Activated CD4-positive, alpha-beta T cell treated with anti-CD3 and anti-CD28 coated beads, Interleukin-2, amount 10 ng/mL, durations not matched to agents 7 days and 5 days (primary cell): ENCODE measurements at regions not wholly inside any gene's neighbourhood (a gene's known extent, or its start where the extent isn't known, plus 50 kb on each side); places are given as distances from the start of the nearest gene placed in this dataset.

Experiments used
- CTCF ChIA-PET: fragments of 350-600 bp; sonication (Branson Sonifier 250); formaldehyde crosslinking; loops from one replicate; lab custom pipeline; 2021; ENCODE audit warnings: antibody characterized with exemption; lab: Charles Lee
- POLR2A ChIA-PET: fragments of 350-600 bp; sonication (Branson Sonifier 250); formaldehyde crosslinking; loops from one replicate; lab custom pipeline; 2021; ENCODE audit warnings: antibody characterized with exemption; lab: Charles Lee
- DNase-seq: peaks from one replicate; pipeline ENCODE4 v3.0.0-alpha.2; 2020
- H3K27ac Mint-ChIP-seq: one replicate; pipeline ENCODE4 v1.8.0; 2021; ENCODE audit warnings: mild to moderate bottlenecking, moderate library complexity, mixed read lengths
- H3K27me3 Mint-ChIP-seq: one replicate; pipeline ENCODE4 v1.8.0; 2021; ENCODE audit warnings: mixed read lengths
- H3K36me3 Mint-ChIP-seq: one replicate; pipeline ENCODE4 v1.8.0; 2021; ENCODE audit warnings: low read depth, mixed read lengths
- H3K4me1 Mint-ChIP-seq: one replicate; pipeline ENCODE4 v1.8.0; 2021; ENCODE audit warnings: mixed read lengths
- H3K4me3 Mint-ChIP-seq: one replicate; pipeline ENCODE4 v1.8.0; 2021; ENCODE audit warnings: mild to moderate bottlenecking, moderate library complexity, mixed read lengths
- H3K9me3 Mint-ChIP-seq: one replicate; pipeline ENCODE4 v1.8.0; 2021; ENCODE audit warnings: mixed read lengths

- Mint-ChIP-seq H3K27me3 (no peaks in the 10 kb centered on the region), H3K4me3 (no peak overlapping the region), H3K9me3 (no peaks in the 10 kb centered on the region), H3K36me3 (no peaks in the 10 kb centered on the region), H3K27ac (no peak overlapping the region), H3K4me1 (no peaks in the 10 kb centered on the region)
- ChIA-PET POLR2A (no interaction called here), CTCF (no interaction called here)
- DNase-seq: no peak
Measured at GRCh38 chr12:60173224-60174170, 577.7 kb downstream of the SLC16A7 start.

DNA sequence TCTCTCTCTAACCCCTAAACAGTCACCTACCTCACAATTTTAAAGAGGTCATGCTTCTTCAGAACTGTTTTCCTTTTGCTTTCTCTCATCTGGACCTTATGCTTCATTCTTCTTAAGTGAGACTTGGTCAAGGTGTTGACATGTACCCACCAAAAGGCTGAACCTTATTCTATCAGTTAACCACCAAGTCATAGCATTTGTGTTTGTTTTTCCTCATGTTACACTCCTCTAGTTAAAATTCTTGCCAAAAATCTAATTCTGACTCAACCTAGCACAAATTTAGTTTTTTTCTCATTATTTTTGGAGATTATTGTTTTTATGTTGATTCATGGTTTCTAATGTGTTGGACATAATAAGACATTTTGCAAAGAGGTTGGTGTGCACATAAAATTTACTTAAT is 578.6 kb downstream of the SLC16A7 start:
- Mint-ChIP-seq H3K4me1 (no peaks in the 10 kb centered on the region), H3K27me3 (no peaks in the 10 kb centered on the region), H3K4me3 (no peak overlapping the region), H3K27ac (no peak overlapping the region), H3K36me3 (no peaks in the 10 kb centered on the region), H3K9me3 (no peaks in the 10 kb centered on the region)
- POLR2A ChIA-PET: no interaction called here
- CTCF ChIA-PET: no interaction called here
- no peak for DNase-seq

GRCh38 chr12:60174941-60175340 is 579.1 kb downstream of the SLC16A7 start:
- no peak for DNase-seq
- no peaks in the 10 kb centered on the region for H3K4me1 Mint-ChIP-seq
- H3K36me3 Mint-ChIP-seq: no peaks in the 10 kb centered on the region
- ChIA-PET CTCF (no interaction called here), POLR2A (no interaction called here)
- H3K27ac Mint-ChIP-seq: no peak overlapping the region
- no peaks in the 10 kb centered on the region for H3K27me3 Mint-ChIP-seq
- no peak overlapping the region for H3K4me3 Mint-ChIP-seq
- H3K9me3 Mint-ChIP-seq: no peaks in the 10 kb centered on the region

- CTCF ChIA-PET: no interaction called here
- H3K36me3 Mint-ChIP-seq: no peaks in the 10 kb centered on the region
- no peaks in the 10 kb centered on the region for H3K27me3 Mint-ChIP-seq
- no peak for DNase-seq
- POLR2A ChIA-PET: interaction anchor here (0.6 kb wide), 1 partner anchor 1619 kb away, joined by 4 read pairs; no protein-coding TSS in a partner anchor
- H3K9me3 Mint-ChIP-seq: no peaks in the 10 kb centered on the region
- H3K4me1 Mint-ChIP-seq: no peaks in the 10 kb centered on the region
- no peak overlapping the region for H3K27ac Mint-ChIP-seq
- no peak overlapping the region for H3K4me3 Mint-ChIP-seq
Measured at GRCh38 chr12:60176891-60177290, 581.1 kb downstream of the SLC16A7 start.

GRCh38 chr12:60180298-60180697 is 584.5 kb downstream of the SLC16A7 start:
- no peaks in the 10 kb centered on the region for H3K4me1 Mint-ChIP-seq
- H3K4me3 Mint-ChIP-seq: no peak overlapping the region
- H3K27ac Mint-ChIP-seq: no peak overlapping the region
- peaks cover 2% of the 10 kb centered on the region for H3K9me3 Mint-ChIP-seq
- DNase-seq: no peak
- ChIA-PET CTCF (no interaction called here), POLR2A (no interaction called here)
- H3K27me3 Mint-ChIP-seq: no peaks in the 10 kb centered on the region
- H3K36me3 Mint-ChIP-seq: no peaks in the 10 kb centered on the region

DNA sequence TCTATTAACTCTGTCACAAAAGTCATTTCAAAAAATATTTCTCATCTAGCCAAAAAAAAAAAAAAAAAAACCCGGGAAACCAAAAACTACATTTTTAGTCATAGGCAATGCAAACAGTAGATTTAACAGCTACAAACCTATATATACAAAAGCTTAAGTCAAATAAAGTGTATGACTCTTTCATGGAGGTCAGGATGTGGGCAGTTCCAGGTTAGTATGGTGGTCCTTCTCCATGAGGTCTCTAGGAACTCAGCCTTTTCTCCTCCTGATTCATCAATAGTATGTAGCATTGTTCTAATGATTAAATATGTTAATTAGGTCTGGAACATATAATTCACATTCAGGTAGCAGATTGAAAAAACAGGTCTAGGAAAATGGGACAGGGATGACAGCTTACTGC is 586.5 kb downstream of the SLC16A7 start:
- H3K27ac Mint-ChIP-seq: no peak overlapping the region
- H3K9me3 Mint-ChIP-seq: peaks cover 2% of the 10 kb centered on the region
- ChIA-PET CTCF (no interaction called here), POLR2A (no interaction called here)
- H3K27me3 Mint-ChIP-seq: no peaks in the 10 kb centered on the region
- H3K4me1 Mint-ChIP-seq: no peaks in the 10 kb centered on the region
- no peak for DNase-seq
- H3K36me3 Mint-ChIP-seq: no peaks in the 10 kb centered on the region
- H3K4me3 Mint-ChIP-seq: no peak overlapping the region

- ChIA-PET CTCF (interaction anchor here (0.7 kb wide), 1 partner anchor 444 kb away, joined by 3 read pairs; no protein-coding TSS in a partner anchor), POLR2A (no interaction called here)
- Mint-ChIP-seq H3K36me3 (no peaks in the 10 kb centered on the region), H3K9me3 (peaks cover 2% of the 10 kb centered on the region), H3K27me3 (no peaks in the 10 kb centered on the region), H3K4me1 (no peaks in the 10 kb centered on the region), H3K4me3 (no peak overlapping the region), H3K27ac (no peak overlapping the region)
- no peak for DNase-seq
Measured at GRCh38 chr12:60184096-60184495, 588.3 kb downstream of the SLC16A7 start.

GRCh38 chr12:60185060-60185459 is 589.2 kb downstream of the SLC16A7 start:
- Mint-ChIP-seq H3K4me1 (no peaks in the 10 kb centered on the region), H3K27ac (no peak overlapping the region), H3K36me3 (no peaks in the 10 kb centered on the region), H3K27me3 (no peaks in the 10 kb centered on the region), H3K9me3 (peaks cover 2% of the 10 kb centered on the region), H3K4me3 (no peak overlapping the region)
- POLR2A ChIA-PET: no interaction called here
- CTCF ChIA-PET: interaction anchor here (0.7 kb wide), 1 partner anchor 443 kb away, joined by 3 read pairs; no protein-coding TSS in a partner anchor
- no peak for DNase-seq

DNA sequence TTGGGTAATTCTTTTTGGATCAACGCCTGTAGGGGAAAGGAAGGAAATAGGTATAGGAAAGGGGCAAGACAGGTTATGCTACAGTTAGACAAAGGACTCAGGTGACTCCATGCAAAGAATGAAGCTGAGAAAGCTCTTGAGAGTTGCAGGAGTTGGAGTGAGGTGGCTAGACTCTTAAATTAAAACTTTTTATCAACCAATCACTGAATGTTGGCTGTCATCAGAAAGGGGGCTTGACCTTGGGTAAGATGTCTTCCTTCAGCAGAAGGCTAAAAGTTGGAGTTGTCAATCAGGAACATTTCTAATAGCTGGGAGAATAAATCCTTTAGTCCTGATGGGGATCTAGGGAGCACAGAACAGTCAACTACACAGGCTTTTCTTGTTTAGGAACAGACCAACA is 595.4 kb downstream of the SLC16A7 start:
- ChIA-PET CTCF (no interaction called here), POLR2A (no interaction called here)
- Mint-ChIP-seq H3K4me3 (no peak overlapping the region), H3K36me3 (no peaks in the 10 kb centered on the region), H3K4me1 (no peaks in the 10 kb centered on the region), H3K9me3 (no peaks in the 10 kb centered on the region), H3K27ac (no peak overlapping the region), H3K27me3 (no peaks in the 10 kb centered on the region)
- DNase-seq: no peak

DNA sequence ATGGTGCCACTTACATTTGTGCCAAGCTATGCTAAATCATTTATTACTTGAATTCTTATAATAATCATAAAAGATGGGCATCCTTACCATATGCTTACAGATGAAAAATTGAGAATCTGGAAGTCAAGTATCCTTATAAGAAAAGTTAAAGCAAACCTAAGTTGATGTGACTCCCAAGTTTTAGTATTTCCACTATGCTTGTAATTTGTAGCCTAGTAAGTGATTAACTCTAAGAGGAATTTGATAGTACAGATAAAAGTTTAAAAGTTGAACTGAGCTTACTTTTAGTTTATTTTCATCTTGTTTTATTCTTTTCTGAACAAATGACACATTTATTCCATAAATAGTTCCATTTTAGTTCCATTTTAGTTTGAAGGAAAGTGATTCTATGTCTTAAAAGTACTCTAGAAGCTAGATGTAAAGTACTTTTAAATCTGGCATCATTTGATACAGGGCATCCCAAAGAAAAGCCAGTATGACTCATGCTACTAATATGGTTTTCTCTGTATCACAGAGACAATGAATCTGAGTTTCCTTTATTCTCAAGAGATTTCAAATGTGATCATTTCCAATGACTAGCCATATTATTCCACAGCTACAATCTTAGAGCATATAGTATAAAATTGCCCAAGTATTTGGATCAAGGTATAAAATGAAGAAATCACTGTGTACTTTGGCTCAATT is 596.0 kb downstream of the SLC16A7 start:
- no peaks in the 10 kb centered on the region for H3K36me3 Mint-ChIP-seq
- DNase-seq: no peak
- POLR2A ChIA-PET: no interaction called here
- H3K27me3 Mint-ChIP-seq: no peaks in the 10 kb centered on the region
- H3K4me1 Mint-ChIP-seq: no peaks in the 10 kb centered on the region
- H3K9me3 Mint-ChIP-seq: no peaks in the 10 kb centered on the region
- CTCF ChIA-PET: interaction anchor here (0.6 kb wide), 1 partner anchor 63 kb away, joined by 3 read pairs; no protein-coding TSS in a partner anchor
- no peak overlapping the region for H3K27ac Mint-ChIP-seq
- no peak overlapping the region for H3K4me3 Mint-ChIP-seq

- ChIA-PET POLR2A (no interaction called here), CTCF (no interaction called here)
- no peaks in the 10 kb centered on the region for H3K4me1 Mint-ChIP-seq
- no peak overlapping the region for H3K4me3 Mint-ChIP-seq
- H3K27ac Mint-ChIP-seq: no peak overlapping the region
- DNase-seq: no peak
- no peaks in the 10 kb centered on the region for H3K36me3 Mint-ChIP-seq
- H3K9me3 Mint-ChIP-seq: no peaks in the 10 kb centered on the region
- H3K27me3 Mint-ChIP-seq: no peaks in the 10 kb centered on the region
Measured at GRCh38 chr12:60194678-60195077, 598.8 kb downstream of the SLC16A7 start.

DNA sequence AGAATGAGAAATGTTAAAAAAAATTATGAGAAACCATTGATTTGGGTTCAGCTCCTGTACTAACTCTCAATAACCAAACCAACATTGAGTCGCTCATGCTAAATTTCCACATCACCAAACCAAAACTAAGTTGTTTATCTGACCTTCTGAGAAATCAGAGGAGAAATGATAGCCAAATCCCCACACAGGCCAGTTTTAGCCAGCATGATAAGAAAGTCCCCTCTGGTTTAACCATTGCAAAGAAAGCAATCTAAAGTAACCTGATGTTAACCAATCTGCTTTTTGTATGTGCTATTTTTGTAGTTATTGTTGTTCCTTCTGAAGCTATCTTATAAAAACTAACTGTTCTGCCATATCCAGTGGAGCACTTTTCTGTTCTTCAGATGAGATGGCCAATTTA is 599.7 kb downstream of the SLC16A7 start:
- no peaks in the 10 kb centered on the region for H3K27me3 Mint-ChIP-seq
- H3K4me3 Mint-ChIP-seq: no peak overlapping the region
- POLR2A ChIA-PET: no interaction called here
- CTCF ChIA-PET: no interaction called here
- DNase-seq: no peak
- no peaks in the 10 kb centered on the region for H3K9me3 Mint-ChIP-seq
- no peak overlapping the region for H3K27ac Mint-ChIP-seq
- H3K36me3 Mint-ChIP-seq: no peaks in the 10 kb centered on the region
- no peaks in the 10 kb centered on the region for H3K4me1 Mint-ChIP-seq

DNA sequence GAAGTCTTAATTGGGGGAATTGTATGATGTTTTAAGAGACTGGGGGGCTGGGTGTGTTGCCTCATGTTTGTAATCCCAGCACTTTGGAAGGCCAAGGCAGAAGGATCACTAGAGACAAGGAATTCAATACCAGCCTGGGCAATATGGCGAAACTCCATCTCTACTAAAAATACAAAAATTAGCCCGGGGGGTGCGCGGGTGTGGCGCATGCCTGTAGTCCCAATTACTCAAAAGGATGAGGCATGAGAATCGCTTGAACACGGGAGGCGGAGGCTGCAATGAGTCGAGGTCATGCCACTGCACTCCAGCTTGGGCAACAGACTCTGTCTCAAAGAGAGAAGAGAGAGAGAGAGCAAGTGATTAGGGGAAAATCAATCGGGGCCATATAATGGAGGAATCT is 600.5 kb downstream of the SLC16A7 start:
- Mint-ChIP-seq H3K9me3 (no peaks in the 10 kb centered on the region), H3K27ac (no peak overlapping the region), H3K4me3 (no peak overlapping the region), H3K36me3 (no peaks in the 10 kb centered on the region), H3K27me3 (no peaks in the 10 kb centered on the region), H3K4me1 (no peaks in the 10 kb centered on the region)
- POLR2A ChIA-PET: no interaction called here
- CTCF ChIA-PET: no interaction called here
- no peak for DNase-seq
